Stimulated activated CD4-positive, alpha-beta T cell treated with anti-CD3 and anti-CD28 coated beads, Interleukin-12 subunit alpha, Interleukin-12 subunit beta, amount 100 ng/mL, for 48 hours (primary cell): ENCODE measurements at regions not wholly inside any gene's neighbourhood (a gene's known extent, or its start where the extent isn't known, plus 50 kb on each side); places are given as distances from the start of the nearest gene placed in this dataset.
"Not testable (repeated sequence)": the region's sequence is repeated elsewhere in the genome, so short reads cannot be mapped to it uniquely, and the experiment has no call there.

Experiments
- DNase-seq, 3 donors: peaks; one replicate each; pipeline ENCODE4 v3.0.0-alpha.2; 2020; ENCODE audit warnings: low read depth in 2 of 3, low spot score in 1 of 3

GRCh38 chr4:106529348-106530023, 160.9 kb upstream of the GIMD1 start:
- DNase-seq: no peak

- no peak for DNase-seq
These were observed 158.7 kb upstream of the GIMD1 start for GRCh38 chr4:106527316-106527715.

GRCh38 chr4:106525425-106525824, 156.8 kb upstream of the GIMD1 start:
- DNase-seq: not testable (repeated sequence)

- not testable (repeated sequence) for DNase-seq
These were observed 156.2 kb upstream of the GIMD1 start for GRCh38 chr4:106524772-106525171.

- no peak for DNase-seq
These were observed 154.3 kb upstream of the GIMD1 start for GRCh38 chr4:106522839-106523238.

GRCh38 chr4:106512706-106513105, 144.1 kb upstream of the GIMD1 start:
- no peak for DNase-seq

- DNase-seq: no peak
These were observed 138.9 kb upstream of the GIMD1 start for GRCh38 chr4:106507440-106507839.

GRCh38 chr4:106503116-106504050, 134.8 kb upstream of the GIMD1 start:
- DNase-seq: no peak

GRCh38 chr4:106502106-106502699, 133.6 kb upstream of the GIMD1 start:
- peak; percentile 18 to 41 (median 21) for DNase-seq

- DNase-seq: no peak
These were observed 128.7 kb upstream of the GIMD1 start for GRCh38 chr4:106497271-106497670.

- DNase-seq: no peak
These were observed 127.5 kb upstream of the GIMD1 start for GRCh38 chr4:106496061-106496460.

GRCh38 chr4:106495476-106495875, 126.9 kb upstream of the GIMD1 start:
- DNase-seq: no peak

- DNase-seq: no peak
These were observed 125.5 kb upstream of the GIMD1 start for GRCh38 chr4:106494066-106494465.

- no peak for DNase-seq
These were observed 124.5 kb upstream of the GIMD1 start for GRCh38 chr4:106493086-106493485.

GRCh38 chr4:106486533-106486932, 118.0 kb upstream of the GIMD1 start:
- no peak for DNase-seq

- DNase-seq: no peak
These were observed 113.2 kb upstream of the GIMD1 start for GRCh38 chr4:106481801-106482200.

GRCh38 chr4:106478152-106478551, 109.6 kb upstream of the GIMD1 start:
- DNase-seq: no peak

- no peak for DNase-seq
These were observed 108.2 kb upstream of the GIMD1 start for GRCh38 chr4:106476741-106477140.

- no peak for DNase-seq
These were observed 104.9 kb upstream of the GIMD1 start for GRCh38 chr4:106473515-106473914.

GRCh38 chr4:106471151-106471550, 102.6 kb upstream of the GIMD1 start:
- no peak for DNase-seq

GRCh38 chr4:106463622-106464021, 95.0 kb upstream of the GIMD1 start:
- DNase-seq: no peak

GRCh38 chr4:106454581-106454980, 86.0 kb upstream of the GIMD1 start:
- no peak for DNase-seq
